OCI-LY3 (cell line): ENCODE measurements at regions not wholly inside any gene's neighbourhood (a gene's known extent, or its start where the extent isn't known, plus 50 kb on each side); places are given as distances from the start of the nearest gene placed in this dataset.

Source experiments
- H2AFZ ChIP-seq: fragments of 200-600, 300-600 bp; shearing (Covaris generic); 2 replicates; pipeline ENCODE4 v1.6.0; 2014; ENCODE audit warnings: antibody characterized with exemption, low read depth, low read length
- H3K27ac ChIP-seq: fragments of 200-600, 300-600 bp; sonication (generic); 2 replicates; pipeline ENCODE4 v1.5.1; 2014; ENCODE audit warnings: mild to moderate bottlenecking, low read length, moderate library complexity, mixed read lengths
- H3K27me3 ChIP-seq: fragments of 200-600, 300-600 bp; sonication (generic); 2 replicates; pipeline ENCODE4 v1.6.1; 2014; ENCODE audit warnings: low read depth, low read length, mixed read lengths
- H3K36me3 ChIP-seq: fragments of 200-600, 300-600 bp; sonication (generic); replicated peaks from 2 replicates; pipeline ENCODE3; 2014; ENCODE audit warnings: low read depth, low read length, mixed read lengths
- H3K4me1 ChIP-seq: fragments of 300-600, 200-600 bp; sonication (generic); 2 replicates; pipeline ENCODE4 v1.6.1; 2014; ENCODE audit warnings: low read length, mixed read lengths
- H3K4me2 ChIP-seq: fragments of 200-600, 300-600 bp; sonication (generic); 2 replicates; pipeline ENCODE4 v1.6.1; 2014; ENCODE audit warnings: low read length, mixed read lengths
- H3K4me3 ChIP-seq: fragments of 300-600, 200-600 bp; sonication (generic); 2 replicates; pipeline ENCODE4 v1.5.1; 2014; ENCODE audit warnings: antibody characterized with exemption, mild to moderate bottlenecking, low read length, moderate library complexity
- H3K79me2 ChIP-seq: fragments of 300-600, 200-600 bp; shearing (Covaris generic); 2 replicates; pipeline ENCODE4 v1.6.1; 2014; ENCODE audit warnings: mild to moderate bottlenecking, low read length, mixed read lengths
- H3K9ac ChIP-seq: fragments of 300-600, 200-600 bp; shearing (Covaris generic); 2 replicates; pipeline ENCODE4 v1.6.0; 2014; ENCODE audit warnings: mild to moderate bottlenecking, low read length, moderate library complexity
- H3K9me3 ChIP-seq: fragments of 200-600, 300-600 bp; shearing (Covaris generic); 2 replicates; pipeline ENCODE4 v1.6.1; 2014; ENCODE audit warnings: low read length, mixed read lengths; ENCODE audit not compliant: insufficient read depth
- H4K20me1 ChIP-seq: fragments of 200-600, 300-600 bp; sonication (generic); 2 replicates; pipeline ENCODE4 v1.6.1; 2016; ENCODE audit warnings: low read length, mixed read lengths; ENCODE audit not compliant: insufficient read depth
- EZH2phosphoT487 ChIP-seq: fragments of 200-600 bp; shearing (Covaris generic); IDR thresholded peaks from 2 replicates; pipeline ENCODE4 v1.6.1; 2018; ENCODE audit warnings: antibody characterized with exemption, mixed run types, low read depth
- TF ChIP-seq, protein P1 (sequence below): fragments of 200-600, 300-600 bp; sonication (generic); IDR thresholded peaks from 2 replicates; pipeline ENCODE4 v1.5.1; 2014; ENCODE audit warnings: antibody characterized with exemption, low read length, low read depth

- Histone ChIP-seq H3K9me3 (no peaks in the 10 kb centered on the region), H3K27ac (no peak overlapping the region), H3K27me3 (peaks cover 3% of the 10 kb centered on the region), H3K4me3 (no peak overlapping the region), H2AFZ (no peak overlapping the region), H3K36me3 (no peaks in the 10 kb centered on the region), H4K20me1 (no peaks in the 10 kb centered on the region), H3K79me2 (no peaks in the 10 kb centered on the region), H3K4me1 (no peaks in the 10 kb centered on the region), H3K4me2 (no peak overlapping the region), H3K9ac (no peak overlapping the region)
- no peak for TF ChIP-seq EZH2phosphoT487
- TF ChIP-seq, protein P1, sequence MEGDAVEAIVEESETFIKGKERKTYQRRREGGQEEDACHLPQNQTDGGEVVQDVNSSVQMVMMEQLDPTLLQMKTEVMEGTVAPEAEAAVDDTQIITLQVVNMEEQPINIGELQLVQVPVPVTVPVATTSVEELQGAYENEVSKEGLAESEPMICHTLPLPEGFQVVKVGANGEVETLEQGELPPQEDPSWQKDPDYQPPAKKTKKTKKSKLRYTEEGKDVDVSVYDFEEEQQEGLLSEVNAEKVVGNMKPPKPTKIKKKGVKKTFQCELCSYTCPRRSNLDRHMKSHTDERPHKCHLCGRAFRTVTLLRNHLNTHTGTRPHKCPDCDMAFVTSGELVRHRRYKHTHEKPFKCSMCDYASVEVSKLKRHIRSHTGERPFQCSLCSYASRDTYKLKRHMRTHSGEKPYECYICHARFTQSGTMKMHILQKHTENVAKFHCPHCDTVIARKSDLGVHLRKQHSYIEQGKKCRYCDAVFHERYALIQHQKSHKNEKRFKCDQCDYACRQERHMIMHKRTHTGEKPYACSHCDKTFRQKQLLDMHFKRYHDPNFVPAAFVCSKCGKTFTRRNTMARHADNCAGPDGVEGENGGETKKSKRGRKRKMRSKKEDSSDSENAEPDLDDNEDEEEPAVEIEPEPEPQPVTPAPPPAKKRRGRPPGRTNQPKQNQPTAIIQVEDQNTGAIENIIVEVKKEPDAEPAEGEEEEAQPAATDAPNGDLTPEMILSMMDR: no peak
Measured at GRCh38 chr7:97639036-97639435, 92.8 kb upstream of the TAC1 start.

DNA sequence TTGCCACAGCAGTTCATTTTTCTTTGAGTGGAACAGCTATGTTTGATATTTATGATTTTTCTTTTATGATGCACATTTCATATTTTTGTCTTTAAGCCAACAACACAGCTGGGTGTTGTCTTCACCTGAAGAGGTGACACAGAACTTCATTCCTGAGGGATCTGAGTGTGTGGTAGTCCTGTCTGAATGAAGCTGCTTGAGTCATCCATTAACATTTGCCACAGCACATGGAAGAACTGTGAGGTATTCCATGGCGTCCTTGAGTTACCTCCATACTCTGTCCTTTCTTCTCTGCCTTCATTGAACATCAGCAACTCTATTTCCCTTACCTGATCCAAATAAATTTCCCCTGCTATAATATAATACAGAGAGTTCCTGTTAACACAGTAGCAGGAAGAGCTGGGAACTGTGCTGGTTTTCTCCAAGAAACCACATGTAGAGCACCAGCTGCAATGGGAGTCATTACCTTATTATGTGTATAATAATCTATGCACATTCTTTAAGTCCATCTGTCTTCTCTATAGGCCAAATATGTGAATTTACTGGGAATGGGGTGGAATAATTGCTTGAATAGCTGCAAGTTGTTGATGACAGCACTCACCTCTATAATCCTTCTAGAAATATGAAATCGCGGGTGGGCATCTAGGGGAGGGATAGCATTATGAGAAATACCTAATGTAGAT, 72.4 kb upstream of the TAC1 start:
- no peaks in the 10 kb centered on the region for H3K9me3 ChIP-seq
- H3K4me3 ChIP-seq: no peak overlapping the region
- H3K27me3 ChIP-seq: peaks cover 6% of the 10 kb centered on the region; the same call in 1 of the 2 replicates
- no peak overlapping the region for H3K27ac ChIP-seq
- no peaks in the 10 kb centered on the region for H3K36me3 ChIP-seq
- no peaks in the 10 kb centered on the region for H3K79me2 ChIP-seq
- H3K4me1 ChIP-seq: no peaks in the 10 kb centered on the region
- no peak overlapping the region for H3K4me2 ChIP-seq
- H3K9ac ChIP-seq: no peak overlapping the region
- no peak overlapping the region for H2AFZ ChIP-seq
- no peaks in the 10 kb centered on the region for H4K20me1 ChIP-seq
- no peak for TF ChIP-seq EZH2phosphoT487
- TF ChIP-seq, protein P1: no peak

GRCh38 chr7:97667359-97667758, 64.5 kb upstream of the TAC1 start:
- peaks cover 18% of the 10 kb centered on the region for H3K27me3 ChIP-seq
- no peak for TF ChIP-seq EZH2phosphoT487
- TF ChIP-seq, protein P1: no peak
- no peaks in the 10 kb centered on the region for H3K9me3 ChIP-seq
- no peak overlapping the region for H2AFZ ChIP-seq
- H3K4me2 ChIP-seq: no peak overlapping the region
- H3K4me1 ChIP-seq: no peaks in the 10 kb centered on the region
- H3K27ac ChIP-seq: no peak overlapping the region
- H3K9ac ChIP-seq: no peak overlapping the region
- no peaks in the 10 kb centered on the region for H3K79me2 ChIP-seq
- H3K36me3 ChIP-seq: no peaks in the 10 kb centered on the region
- H3K4me3 ChIP-seq: no peak overlapping the region
- H4K20me1 ChIP-seq: no peaks in the 10 kb centered on the region

DNA sequence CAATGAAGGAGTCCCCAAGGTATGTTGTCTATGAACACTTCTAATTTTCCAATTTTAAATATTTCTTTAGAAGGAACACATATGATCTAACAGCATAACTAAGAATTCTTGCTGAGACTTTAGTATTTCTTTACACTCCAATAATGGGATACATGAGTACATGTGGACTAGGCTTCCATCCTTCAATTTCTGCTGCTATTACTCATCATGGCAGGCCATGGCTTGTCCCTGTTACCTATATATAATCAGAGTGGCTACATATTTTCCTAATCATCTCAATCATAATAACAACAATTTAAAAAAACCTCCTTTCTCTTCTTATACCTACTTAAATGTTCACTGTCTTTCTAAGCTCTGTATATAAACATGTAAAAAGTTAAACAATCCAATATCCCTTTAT, 60.3 kb upstream of the TAC1 start:
- TF ChIP-seq, protein P1: no peak
- TF ChIP-seq EZH2phosphoT487: no peak
- H3K9me3 ChIP-seq: no peaks in the 10 kb centered on the region
- H3K4me2 ChIP-seq: no peak overlapping the region
- H3K4me3 ChIP-seq: no peak overlapping the region
- H2AFZ ChIP-seq: no peak overlapping the region
- H3K36me3 ChIP-seq: no peaks in the 10 kb centered on the region
- no peak overlapping the region for H3K27ac ChIP-seq
- no peaks in the 10 kb centered on the region for H3K4me1 ChIP-seq
- H3K9ac ChIP-seq: no peak overlapping the region
- H4K20me1 ChIP-seq: no peaks in the 10 kb centered on the region
- H3K79me2 ChIP-seq: no peaks in the 10 kb centered on the region
- peaks cover 18% of the 10 kb centered on the region for H3K27me3 ChIP-seq
